ENCODE measurements at regions not wholly inside any gene's neighbourhood (a gene's known extent, or its start where the extent isn't known, plus 50 kb on each side); places are given as distances from the start of the nearest gene placed in this dataset.
"Not testable (repeated sequence)": the region's sequence is repeated elsewhere in the genome, so short reads cannot be mapped to it uniquely, and the experiment has no call there.

GRCh38 chr19:31893491-31893890, 451.9 kb upstream of the ZNF507 start:
- H3K27ac ChIP-seq (ENCODE audit: insufficient read depth, low read length); H2AFZ ChIP-seq (replicated peaks; ENCODE audit: low read length, poor library complexity); BruUV-seq (replicated peaks); ATAC-seq (ENCODE audit: low read depth); dilution Hi-C loops (cut with HindIII; ENCODE audit: low sequenced_read_pairs, unreplicated experiment); H4K91ac ChIP-seq (ENCODE audit: insufficient read depth, low read depth, low read length); H2BK15ac ChIP-seq (ENCODE audit: low read depth, low read length); H3K79me1 ChIP-seq (ENCODE audit: low read depth in 1 of 2, low read length in 2 of 2); H3K27me3 ChIP-seq (ENCODE audit: control insufficient read depth, insufficient read depth, low read length); H3K4me2 ChIP-seq (ENCODE audit: low read depth, low read length); H4K5ac ChIP-seq (ENCODE audit: low read depth, low read length); H4K8ac ChIP-seq (ENCODE audit: low read depth in 2 of 2, low read length in 2 of 2); DNase-seq; H2BK120ac ChIP-seq (ENCODE audit: low read depth, low read length); H3K4me3 ChIP-seq (ENCODE audit: insufficient read depth, low read depth, low read length); H3K14ac ChIP-seq (replicated peaks; ENCODE audit: low read depth, low read length); H3K4me1 ChIP-seq (ENCODE audit: control insufficient read depth, insufficient read depth, low read length); H3K36me3 ChIP-seq (ENCODE audit: control insufficient read depth, insufficient read depth, low read length); H2BK20ac ChIP-seq (ENCODE audit: low read depth, low read length); POLR2A ChIA-PET (ENCODE audit: unreplicated experiment); intact Hi-C loops (cut with micrococcal nuclease); H3K23ac ChIP-seq (ENCODE audit: low read depth, low read length); H2BK5ac ChIP-seq (ENCODE audit: low read depth, low read length, poor library complexity, severe bottlenecking); H2AK9ac ChIP-seq (replicated peaks; ENCODE audit: low read depth, low read length, poor library complexity); H3K4ac ChIP-seq (ENCODE audit: low read depth, low read length); H4K20me1 ChIP-seq (ENCODE audit: insufficient read depth, low read length); in situ Hi-C loops (cut with MboI; ENCODE audit: low sequenced_read_pairs); H2AK5ac ChIP-seq (ENCODE audit: low read depth, low read length); H3K9me1 ChIP-seq (ENCODE audit: insufficient read depth, low read length); H3K9ac ChIP-seq (ENCODE audit: low read depth, low read length); H3K18ac ChIP-seq (ENCODE audit: low read depth, low read length); H3K56ac ChIP-seq (ENCODE audit: extremely low read depth, insufficient read depth, low read length); CTCF ChIA-PET: not testable (repeated sequence)
- peaks cover 24% of the 10 kb centered on the region for H3K9me3 ChIP-seq (ENCODE audit: control insufficient read depth, insufficient read depth, low read length)
- WGBS, 2 experiments (ENCODE audit: extremely low coverage in 2 of 2, insufficient read length in 1 of 2) = 49% methylated on average over 2 of the region's 4 CpGs; no CpG with 5 or more reads in 1 of the 2 experiments

All from IMR-90 (cell line).